ENCODE measurements at regions not wholly inside any gene's neighbourhood (a gene's known extent, or its start where the extent isn't known, plus 50 kb on each side); places are given as distances from the start of the nearest gene placed in this dataset.

- POLR2A ChIA-PET, result no interaction called here
- in situ Hi-C loops (cut with HindIII; ENCODE audit: extremely low pct_ligation_motif_present, low pct_unique_long_range_greater_than_20kb) (no loop called here), intact Hi-C loops (cut with micrococcal nuclease; ENCODE audit: unreplicated experiment) (no loop called here)
- no peak overlapping the region for H3K4me3 ChIP-seq (replicated peaks in 1 of 3; ENCODE audit: insufficient read depth in 1 of 3, low read depth in 2 of 3, low read length in 3 of 3)
- DNase-seq (ENCODE audit: low spot score), result no peak
- no peak overlapping the region for H3K4me2 ChIP-seq (ENCODE audit: low read depth, low read length)
- no peaks in the 10 kb centered on the region for H3K79me2 ChIP-seq (ENCODE audit: insufficient read depth, low read length)
- no peak overlapping the region for H2AFZ ChIP-seq (ENCODE audit: low read length)
- H3K9me3 ChIP-seq (ENCODE audit: low read length), result no peaks in the 10 kb centered on the region
- H3K27ac ChIP-seq (ENCODE audit: extremely low read length, insufficient read depth, low read length), result no peak overlapping the region
- no peaks in the 10 kb centered on the region for H3K36me3 ChIP-seq (replicated peaks in 1 of 2; ENCODE audit: control insufficient read depth in 1 of 2, insufficient read depth in 2 of 2, low read length in 2 of 2)
- no peaks in the 10 kb centered on the region for H3K27me3 ChIP-seq (ENCODE audit: control insufficient read depth in 1 of 2, insufficient read depth in 2 of 2, low read length in 2 of 2)
- 43% methylated on average over 7 of the region's 7 CpGs for WGBS (ENCODE audit: low lambda C conversion rate)
- H4K20me1 ChIP-seq (ENCODE audit: insufficient read depth, low read length), result no peaks in the 10 kb centered on the region
- no peak for ATAC-seq
- no peak for FAIRE-seq
- CTCF ChIA-PET (ENCODE audit: low intra/inter-chr PET ratio, low total read pairs), result no interaction called here
- no peak overlapping the region for H3K9ac ChIP-seq (ENCODE audit: insufficient read depth, low read depth, low read length)
- no peaks in the 10 kb centered on the region for H3K4me1 ChIP-seq (ENCODE audit: insufficient read depth, low read length)
- BruUV-seq (replicated peaks), result no TSS peak
- TF ChIP-seq ZHX1 (CRISPR knock-in tag; IDR thresholded peaks at IDR 0.05; ENCODE audit: low read depth) (no peak), RORA (CRISPR knock-in tag; IDR thresholded peaks at IDR 0.05) (no peak), ZNF274 (CRISPR knock-in tag; IDR thresholded peaks at IDR 0.05) (no peak), SP2 (CRISPR knock-in tag; IDR thresholded peaks at IDR 0.05) (no peak), ZXDC (CRISPR knock-in tag; IDR thresholded peaks at IDR 0.05) (no peak), SYNCRIP (IDR thresholded peaks at IDR 0.05; ENCODE audit: insufficient read depth, low read depth, low read length) (no peak), ZNF770 (CRISPR knock-in tag; IDR thresholded peaks at IDR 0.05) (no peak), TMF1 (CRISPR knock-in tag; IDR thresholded peaks at IDR 0.05; ENCODE audit: low read depth) (no peak), MZF1 (CRISPR knock-in tag; IDR thresholded peaks at IDR 0.05; ENCODE audit: borderline replicate concordance) (no peak), ZNF510 (CRISPR knock-in tag; IDR thresholded peaks at IDR 0.05; ENCODE audit: low read depth) (no peak), FOXK2 (IDR thresholded peaks at IDR 0.05) (no peak), ZNF354B (CRISPR knock-in tag; IDR thresholded peaks at IDR 0.05) (no peak), ZNF639 (CRISPR knock-in tag; conservative IDR thresholded peaks at IDR 0.05) (no peak), THRA (CRISPR knock-in tag; IDR thresholded peaks at IDR 0.05; ENCODE audit: borderline replicate concordance) (no peak)
Measured at GRCh38 chrX:125089761-125090445, 229.8 kb upstream of the TEX13C start.
